Tibial artery (tissue), 4 donors: ENCODE measurements at regions not wholly inside any gene's neighbourhood (a gene's known extent, or its start where the extent isn't known, plus 50 kb on each side); places are given as distances from the start of the nearest gene placed in this dataset.

ENCODE experiments used
- DNase-seq, 2 donors: peaks; one replicate each; pipeline ENCODE4 v3.0.0-alpha.2; 2019
- H3K27ac ChIP-seq, 2 donors: fragments of 200-600 bp; sonication (generic) in 1 of 2; 1 replicate in 1 of 2; 2 replicates in 1 of 2; pipeline ENCODE4 v1.5.1; 2018 to 2019; ENCODE audit warnings: mild to moderate bottlenecking in 1 of 2
- H3K27me3 ChIP-seq, 2 donors: fragments of 200-600 bp; sonication (generic) in 1 of 2; one replicate each; pipeline versions ENCODE4 v1.5.1 to v1.6.0; 2016 to 2019
- H3K36me3 ChIP-seq, 3 donors: fragments of 200-600 bp; sonication (generic) in 2 of 3; one replicate each; pipeline ENCODE4 v1.5.1; 2016 to 2019; ENCODE audit warnings: mild to moderate bottlenecking in 2 of 3
- H3K4me1 ChIP-seq, 4 donors: fragments of 200-600 bp; sonication (generic) in 2 of 4; 1 replicate in 3 of 4; 2 replicates in 1 of 4; pipeline ENCODE4 v1.5.1; 2016 to 2019
- H3K4me3 ChIP-seq, 2 donors: fragments of 200-600 bp; sonication (generic) in 1 of 2; 1 replicate in 1 of 2; 2 replicates in 1 of 2; pipeline ENCODE4 v1.5.1; 2018 to 2019; ENCODE audit warnings: mild to moderate bottlenecking in 2 of 2
- H3K9me3 ChIP-seq, 3 donors: fragments of 200-600 bp; sonication (generic) in 1 of 3; one replicate each; pipeline ENCODE4 v1.5.1; 2016 to 2019
- intact Hi-C: fragments of 100-400 bp; cut with DNase I; formaldehyde crosslinking; loops from one replicate; pipeline ENCODE4 v1.15.0; 2023; ENCODE audit warnings: low total_unique reads
- TF ChIP-seq, protein P1 (sequence below), 2 experiments: fragments of 200-600 bp in 1 of 2; fragments of 450-650 bp in 1 of 2; IDR thresholded peaks; one replicate each; pipeline ENCODE4 v1.5.1; 2017 to 2019; ENCODE audit warnings: antibody characterized with exemption in 2 of 2, mild to moderate bottlenecking in 1 of 2, moderate library complexity in 1 of 2

DNA sequence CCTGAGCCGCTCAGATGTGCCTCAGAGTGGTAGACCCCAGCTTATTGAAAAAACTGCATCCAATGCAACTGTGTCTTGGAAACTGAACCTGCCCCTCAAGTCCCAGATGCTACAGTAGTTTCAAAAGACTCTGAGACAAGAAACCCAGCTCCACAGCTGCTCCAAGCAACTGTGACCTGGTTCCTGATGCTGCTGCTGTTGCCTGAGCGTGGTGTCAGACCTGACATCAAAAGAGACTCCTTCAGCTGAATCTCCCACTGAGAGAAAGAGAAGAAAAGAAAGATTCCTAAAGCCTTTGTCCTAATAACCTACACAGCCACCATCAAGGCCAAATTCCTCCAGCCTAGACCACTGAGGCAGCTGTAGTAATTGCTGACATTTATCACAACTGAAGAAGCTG lies 630.1 kb downstream of the STIM2 start:
- H3K36me3 ChIP-seq: no peaks in the 10 kb centered on the region
- DNase-seq: no peak
- no peak overlapping the region for H3K4me3 ChIP-seq
- no peaks in the 10 kb centered on the region for H3K9me3 ChIP-seq
- TF ChIP-seq, protein P1, sequence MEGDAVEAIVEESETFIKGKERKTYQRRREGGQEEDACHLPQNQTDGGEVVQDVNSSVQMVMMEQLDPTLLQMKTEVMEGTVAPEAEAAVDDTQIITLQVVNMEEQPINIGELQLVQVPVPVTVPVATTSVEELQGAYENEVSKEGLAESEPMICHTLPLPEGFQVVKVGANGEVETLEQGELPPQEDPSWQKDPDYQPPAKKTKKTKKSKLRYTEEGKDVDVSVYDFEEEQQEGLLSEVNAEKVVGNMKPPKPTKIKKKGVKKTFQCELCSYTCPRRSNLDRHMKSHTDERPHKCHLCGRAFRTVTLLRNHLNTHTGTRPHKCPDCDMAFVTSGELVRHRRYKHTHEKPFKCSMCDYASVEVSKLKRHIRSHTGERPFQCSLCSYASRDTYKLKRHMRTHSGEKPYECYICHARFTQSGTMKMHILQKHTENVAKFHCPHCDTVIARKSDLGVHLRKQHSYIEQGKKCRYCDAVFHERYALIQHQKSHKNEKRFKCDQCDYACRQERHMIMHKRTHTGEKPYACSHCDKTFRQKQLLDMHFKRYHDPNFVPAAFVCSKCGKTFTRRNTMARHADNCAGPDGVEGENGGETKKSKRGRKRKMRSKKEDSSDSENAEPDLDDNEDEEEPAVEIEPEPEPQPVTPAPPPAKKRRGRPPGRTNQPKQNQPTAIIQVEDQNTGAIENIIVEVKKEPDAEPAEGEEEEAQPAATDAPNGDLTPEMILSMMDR (IDR thresholded peaks at IDR 0.05): no peak
- H3K4me1 ChIP-seq: no peaks in the 10 kb centered on the region
- intact Hi-C loops: no loop called here
- H3K27ac ChIP-seq: no peak overlapping the region
- H3K27me3 ChIP-seq: no peaks in the 10 kb centered on the region

DNA sequence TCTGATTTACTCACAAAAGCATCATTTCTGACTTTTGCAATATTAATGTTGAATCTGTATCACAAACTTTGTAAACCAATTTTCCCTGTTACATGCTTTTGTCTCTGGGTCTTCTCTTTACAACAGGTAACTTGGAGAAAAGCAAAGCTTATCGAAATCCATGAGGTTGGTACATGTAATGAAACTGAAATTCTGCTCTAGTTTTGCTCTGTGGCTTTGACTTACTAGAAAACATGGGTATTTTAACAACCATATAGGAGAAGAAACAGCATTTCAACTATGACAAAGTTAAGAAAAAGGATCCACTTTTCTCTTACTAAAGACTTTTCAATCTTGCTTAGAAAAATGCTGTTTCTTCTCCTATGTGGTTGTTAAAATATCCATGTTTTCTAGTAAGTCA lies 645.8 kb downstream of the STIM2 start:
- TF ChIP-seq, protein P1 (IDR thresholded peaks at IDR 0.05): no peak
- H3K36me3 ChIP-seq: no peaks in the 10 kb centered on the region
- intact Hi-C loops: no loop called here
- no peak overlapping the region for H3K4me3 ChIP-seq
- no peak overlapping the region for H3K27ac ChIP-seq
- no peak for DNase-seq
- no peaks in the 10 kb centered on the region for H3K9me3 ChIP-seq
- no peaks in the 10 kb centered on the region for H3K27me3 ChIP-seq
- H3K4me1 ChIP-seq: no peaks in the 10 kb centered on the region

GRCh38 chr4:27514711-27515110 lies 654.1 kb downstream of the STIM2 start:
- Histone ChIP-seq H3K27ac (no peak overlapping the region), H3K4me1 (no peaks in the 10 kb centered on the region), H3K4me3 (no peak overlapping the region), H3K9me3 (no peaks in the 10 kb centered on the region), H3K36me3 (no peaks in the 10 kb centered on the region), H3K27me3 (no peaks in the 10 kb centered on the region)
- TF ChIP-seq, protein P1 (IDR thresholded peaks at IDR 0.05): no peak
- intact Hi-C loops: no loop called here
- no peak for DNase-seq

- H3K36me3 ChIP-seq: no peaks in the 10 kb centered on the region
- no peaks in the 10 kb centered on the region for H3K27me3 ChIP-seq
- no peak overlapping the region for H3K27ac ChIP-seq
- H3K4me3 ChIP-seq: no peak overlapping the region
- intact Hi-C loops: no loop called here
- H3K4me1 ChIP-seq: no peaks in the 10 kb centered on the region
- DNase-seq: no peak
- H3K9me3 ChIP-seq: no peaks in the 10 kb centered on the region
- TF ChIP-seq, protein P1 (IDR thresholded peaks at IDR 0.05): no peak
Observed at GRCh38 chr4:27515140-27515539, 654.5 kb downstream of the STIM2 start.

- no peaks in the 10 kb centered on the region for H3K27me3 ChIP-seq
- DNase-seq: no peak
- H3K4me3 ChIP-seq: no peak overlapping the region
- H3K4me1 ChIP-seq: no peaks in the 10 kb centered on the region
- TF ChIP-seq, protein P1 (IDR thresholded peaks at IDR 0.05): no peak
- H3K9me3 ChIP-seq: no peaks in the 10 kb centered on the region
- intact Hi-C loops: no loop called here
- no peaks in the 10 kb centered on the region for H3K36me3 ChIP-seq
- H3K27ac ChIP-seq: no peak overlapping the region
Observed at GRCh38 chr4:27518876-27519275, 658.2 kb downstream of the STIM2 start.

DNA sequence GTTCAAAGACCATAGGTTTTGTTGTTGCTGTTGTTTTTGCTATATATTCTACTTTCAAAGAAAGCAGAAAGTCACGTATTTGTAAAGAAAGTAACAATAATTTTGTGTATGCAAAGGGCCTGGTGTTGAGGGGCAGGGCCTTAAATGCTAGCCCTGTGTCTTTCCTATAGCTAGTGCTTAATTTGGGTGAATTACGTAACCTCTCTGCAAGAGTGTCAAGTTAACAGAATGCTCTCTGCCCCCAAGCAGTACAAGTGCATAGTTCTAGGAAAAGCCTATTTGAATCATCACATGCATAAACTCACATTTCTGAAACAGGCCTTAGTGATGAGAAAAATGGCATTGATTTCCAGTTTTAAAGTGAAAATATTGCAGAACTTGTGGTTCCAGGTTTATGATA lies 663.6 kb downstream of the STIM2 start:
- intact Hi-C loops: no loop called here
- Histone ChIP-seq H3K36me3 (no peaks in the 10 kb centered on the region), H3K4me1 (no peaks in the 10 kb centered on the region), H3K9me3 (no peaks in the 10 kb centered on the region), H3K4me3 (no peak overlapping the region), H3K27me3 (no peaks in the 10 kb centered on the region), H3K27ac (no peak overlapping the region)
- TF ChIP-seq, protein P1 (IDR thresholded peaks at IDR 0.05): no peak
- no peak for DNase-seq
